Stimulated activated CD8-positive, alpha-beta memory T cell treated with anti-CD3 and anti-CD28 coated beads, Interleukin-15, amount 100 ng/mL, for 4 hours (primary cell): ENCODE measurements at regions not wholly inside any gene's neighbourhood (a gene's known extent, or its start where the extent isn't known, plus 50 kb on each side); places are given as distances from the start of the nearest gene placed in this dataset.
"Not testable (repeated sequence)": the region's sequence is repeated elsewhere in the genome, so short reads cannot be mapped to it uniquely, and the experiment has no call there.

Experiments
- DNase-seq, 2 donors: peaks; one replicate each; pipeline ENCODE4 v3.0.0-alpha.2; 2020; ENCODE audit warnings: low read depth in 2 of 2

GRCh38 chr16:46519063-46519462 is 102.1 kb downstream of the SHCBP1 start:
- no peak for DNase-seq

- no peak for DNase-seq
Observed at GRCh38 chr16:46496701-46497100, 124.5 kb downstream of the SHCBP1 start.

- DNase-seq, result no peak
Observed at GRCh38 chr16:46482895-46483294, 138.3 kb downstream of the SHCBP1 start.

DNA sequence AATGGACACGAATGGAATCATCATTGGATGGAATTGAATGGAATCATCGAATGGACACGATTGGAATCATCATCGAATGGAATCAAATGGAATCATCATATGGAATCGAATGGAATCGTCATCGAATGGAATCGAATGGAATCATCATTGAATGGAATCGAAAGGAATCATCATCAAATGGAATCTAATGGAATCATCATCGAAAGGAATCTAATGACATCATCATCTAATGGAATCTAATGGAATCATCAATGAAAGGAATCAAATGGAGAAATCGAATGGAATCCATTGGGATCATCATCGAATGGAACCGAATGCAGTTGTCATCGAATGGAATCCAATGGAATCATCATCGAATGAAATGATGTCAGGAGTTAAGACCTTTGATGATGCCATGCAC is 154.9 kb downstream of the SHCBP1 start:
- DNase-seq, result no peak

DNA sequence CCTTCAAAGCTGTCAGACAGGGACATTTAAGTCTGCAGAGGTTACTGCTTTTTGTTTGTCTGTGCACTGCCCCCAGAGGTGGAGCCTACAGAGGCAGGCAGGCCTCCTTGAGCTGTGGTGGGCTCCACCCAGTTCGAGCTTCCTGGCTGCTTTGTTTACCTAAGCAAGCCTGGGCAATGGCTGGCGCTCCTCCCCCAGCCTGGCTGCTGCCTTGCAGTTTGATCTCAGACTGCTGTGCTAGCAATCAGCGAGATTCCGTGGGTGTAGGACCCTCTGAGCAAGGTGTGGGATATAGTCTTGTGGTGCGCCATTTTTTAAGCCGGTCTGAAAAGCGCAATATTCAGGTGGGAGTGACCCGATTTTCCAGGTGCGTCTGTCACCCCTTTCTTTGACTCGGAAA is 166.4 kb downstream of the SHCBP1 start:
- not testable (repeated sequence) for DNase-seq

DNA sequence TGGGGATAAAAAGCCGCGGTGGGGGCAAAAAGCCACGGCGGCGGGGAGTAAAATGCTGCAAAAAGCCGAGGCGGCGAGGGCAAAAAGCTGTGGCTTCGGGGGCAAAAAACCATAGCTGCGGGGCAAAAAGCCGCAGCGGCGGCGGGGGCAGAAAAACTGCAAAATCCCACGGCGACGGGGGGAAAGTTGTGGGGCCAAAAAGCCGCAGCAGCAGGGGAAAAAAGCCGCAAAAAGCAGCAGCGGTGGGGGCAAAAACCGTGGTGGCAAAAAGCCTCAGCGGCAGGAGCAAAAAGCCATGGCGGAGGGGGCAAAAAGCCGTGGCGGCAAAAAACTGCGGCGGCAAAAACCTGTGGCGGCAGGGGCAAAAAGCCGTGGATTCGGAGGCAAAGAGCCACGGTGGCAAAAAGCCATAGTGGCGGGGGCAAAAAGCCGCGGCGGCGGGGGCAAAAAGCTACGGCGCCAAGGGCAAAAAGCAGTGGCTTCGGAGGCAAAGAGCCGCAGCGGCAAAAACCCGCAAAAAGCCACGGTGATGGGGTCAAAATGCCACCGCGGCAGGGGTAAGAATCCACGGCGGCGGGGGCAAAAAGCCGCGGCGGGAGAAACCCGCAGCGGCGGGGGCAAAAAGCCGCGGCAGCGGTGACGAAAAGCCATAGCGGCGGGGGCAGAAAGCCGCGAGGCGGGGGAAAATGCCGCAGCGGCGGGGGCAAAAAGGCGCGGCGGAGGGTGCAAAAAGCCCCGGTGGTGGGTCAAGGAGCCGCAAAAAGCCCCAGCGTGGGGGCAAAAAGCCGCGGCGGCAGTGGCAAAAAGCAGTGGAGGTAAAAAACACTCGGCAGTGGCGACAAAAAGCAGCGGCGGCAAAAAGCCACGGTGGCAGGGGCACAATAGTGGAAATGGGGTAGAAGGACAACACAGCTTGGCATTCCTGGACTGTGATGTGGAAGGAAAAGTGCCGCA is 192.8 kb downstream of the SHCBP1 start:
- no peak for DNase-seq

DNA sequence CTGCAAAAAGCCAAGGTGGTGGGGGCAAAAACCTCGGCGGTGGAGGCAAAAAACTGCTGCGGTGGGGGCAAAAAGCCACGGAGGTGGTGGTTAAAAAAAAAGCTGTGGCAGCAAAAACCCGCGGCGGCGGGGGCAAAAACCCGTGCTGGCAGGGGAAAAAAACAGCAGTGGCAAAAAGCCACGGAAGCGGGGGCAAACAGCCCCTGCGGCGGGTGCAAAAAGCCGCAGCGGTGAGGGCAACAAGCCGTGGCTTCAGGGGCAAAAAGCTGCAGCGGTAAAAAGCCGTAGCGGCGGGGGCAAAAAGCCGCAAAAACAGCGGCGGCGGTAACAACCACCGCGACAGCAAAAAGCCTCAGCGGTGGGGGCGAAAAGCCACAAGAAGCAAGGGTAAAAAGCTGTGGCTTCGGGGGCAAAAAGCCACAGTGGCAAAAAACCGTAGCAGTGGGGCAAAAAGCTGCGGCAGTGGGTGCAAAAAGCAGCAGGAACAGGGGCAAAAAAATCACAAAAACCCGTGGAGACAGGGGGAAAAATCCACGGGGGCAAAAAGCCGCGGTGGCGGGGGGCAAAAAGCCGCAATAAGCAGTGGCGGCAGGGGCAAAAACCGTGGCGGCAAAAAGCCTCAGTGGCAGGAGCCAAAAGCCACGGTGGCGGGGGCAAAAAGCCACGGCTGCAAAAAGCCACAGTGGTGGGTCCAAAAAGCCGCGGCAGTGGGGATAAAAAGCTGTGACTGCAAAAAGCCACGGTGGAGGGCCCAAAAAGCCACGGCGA is 193.7 kb downstream of the SHCBP1 start:
- no peak for DNase-seq

GRCh38 chr16:46426336-46426735 is 194.8 kb downstream of the SHCBP1 start:
- DNase-seq, result no peak

GRCh38 chr16:46404028-46404427 is 217.2 kb downstream of the SHCBP1 start:
- no peak for DNase-seq

- DNase-seq, result not testable (repeated sequence)
Observed at GRCh38 chr16:46398559-46398958, 222.6 kb downstream of the SHCBP1 start.

DNA sequence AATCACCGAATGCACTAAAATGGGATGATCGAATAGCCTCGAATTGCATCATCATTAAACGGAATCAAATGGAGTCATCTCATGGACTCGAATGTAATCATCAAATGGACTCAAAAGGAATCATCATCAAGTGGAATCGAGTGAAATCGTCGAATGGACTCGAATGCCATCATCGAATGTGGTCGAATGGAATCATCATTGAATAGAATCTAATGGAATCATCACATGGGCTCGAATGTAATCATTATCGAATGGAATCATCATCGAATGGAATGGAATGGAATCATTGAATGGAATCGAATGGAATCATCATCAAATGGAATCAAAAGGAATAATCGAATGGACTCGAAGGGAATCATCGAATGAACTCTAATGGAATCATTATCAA is 224.3 kb downstream of the SHCBP1 start:
- DNase-seq, result not testable (repeated sequence)

DNA sequence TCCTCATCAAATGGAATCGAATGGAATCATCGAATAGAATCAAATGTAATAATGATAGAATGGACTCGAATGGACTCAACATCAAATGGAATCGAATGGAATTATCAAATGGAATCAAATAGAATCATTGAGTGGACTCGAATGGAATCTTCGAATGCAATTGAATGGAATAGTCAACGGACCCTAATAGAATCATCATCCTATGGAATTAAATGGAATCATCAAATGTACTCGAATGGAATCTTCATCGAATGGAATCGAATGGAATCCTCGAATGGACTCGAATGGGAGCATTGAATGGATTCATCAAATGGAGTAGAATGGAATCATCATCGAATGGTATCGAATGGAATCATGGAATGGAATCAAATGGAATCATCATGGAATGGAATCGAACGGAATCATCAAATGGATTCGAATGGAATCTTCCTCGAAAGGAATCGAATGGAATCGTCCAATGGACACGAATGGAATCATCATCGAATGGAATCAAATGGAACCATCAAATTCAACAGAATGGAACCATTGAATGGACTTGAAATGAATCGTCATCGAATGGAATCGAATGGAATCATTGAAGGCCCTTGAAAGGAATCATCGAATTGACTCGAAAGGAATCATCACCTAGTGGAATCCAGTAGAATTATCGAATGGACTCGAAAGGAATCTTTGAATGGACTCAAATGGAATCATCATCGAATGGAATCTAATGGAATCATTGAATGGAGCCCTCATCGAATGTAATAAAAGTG is 224.9 kb downstream of the SHCBP1 start:
- not testable (repeated sequence) for DNase-seq

DNA sequence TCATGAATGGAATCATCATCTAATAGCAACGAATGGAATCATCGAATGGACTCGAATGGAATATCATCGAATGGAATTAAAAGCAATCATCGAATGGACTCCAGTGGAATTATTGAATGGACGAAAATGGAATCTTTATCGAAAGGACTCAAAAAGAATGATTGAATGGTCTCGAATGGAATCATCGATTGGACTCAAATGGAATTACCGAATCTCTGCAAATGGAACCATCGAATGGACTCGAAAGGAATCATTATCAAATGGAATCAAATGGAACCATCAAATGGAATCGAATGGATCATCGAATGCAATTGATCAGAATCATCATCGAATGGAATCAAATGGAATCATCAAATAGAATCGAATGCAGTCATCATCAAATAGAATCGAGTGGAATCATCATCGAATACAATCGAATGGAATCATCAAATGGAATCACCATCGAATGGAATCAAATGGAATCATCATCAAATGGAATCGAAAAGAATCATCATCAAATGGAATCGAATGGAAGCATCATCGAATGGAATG is 225.7 kb downstream of the SHCBP1 start:
- not testable (repeated sequence) for DNase-seq

GRCh38 chr16:46394963-46395362 is 226.2 kb downstream of the SHCBP1 start:
- not testable (repeated sequence) for DNase-seq

DNA sequence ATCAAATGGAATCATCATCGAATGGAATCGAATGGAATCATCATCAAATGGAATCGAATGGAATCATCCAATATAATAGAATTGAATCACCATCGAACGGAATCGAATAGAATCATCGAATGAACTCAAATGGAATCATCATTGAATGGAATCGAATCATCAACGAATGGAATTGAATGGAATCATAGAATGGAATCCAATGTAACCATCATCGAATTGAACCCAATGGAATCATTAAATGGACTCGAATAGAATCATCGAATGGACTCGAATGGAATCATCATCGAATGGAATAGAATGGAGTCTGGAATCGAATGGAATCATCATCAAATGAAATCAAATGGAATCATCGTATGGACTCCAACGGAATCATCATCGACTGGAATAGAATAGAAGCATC is 227.0 kb downstream of the SHCBP1 start:
- not testable (repeated sequence) for DNase-seq

- not testable (repeated sequence) for DNase-seq
Observed at GRCh38 chr16:46392930-46393722, 228.1 kb downstream of the SHCBP1 start.

GRCh38 chr16:46390660-46391462 is 230.3 kb downstream of the SHCBP1 start:
- not testable (repeated sequence) for DNase-seq

DNA sequence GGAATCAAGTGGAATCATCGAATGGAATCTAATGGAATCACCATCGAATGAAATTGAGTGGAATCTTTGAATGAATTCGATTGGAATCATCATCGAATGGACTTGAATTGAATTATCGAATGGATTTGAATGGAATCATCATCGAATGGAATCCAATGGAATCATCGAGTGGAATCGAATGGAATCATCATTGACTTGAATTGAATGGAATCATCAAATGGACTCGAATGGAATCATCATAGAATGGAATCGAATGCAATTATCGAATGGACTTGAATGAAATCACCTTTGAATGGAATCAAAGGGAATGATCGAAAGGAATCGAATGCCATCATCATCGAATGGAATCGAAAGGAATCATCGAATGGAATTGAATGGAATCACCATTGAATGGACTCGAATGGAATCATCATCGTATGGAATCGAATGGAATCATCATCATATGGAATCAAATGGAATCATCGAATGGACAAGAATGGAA is 231.6 kb downstream of the SHCBP1 start:
- DNase-seq, result peak; percentile 15 to 77

DNA sequence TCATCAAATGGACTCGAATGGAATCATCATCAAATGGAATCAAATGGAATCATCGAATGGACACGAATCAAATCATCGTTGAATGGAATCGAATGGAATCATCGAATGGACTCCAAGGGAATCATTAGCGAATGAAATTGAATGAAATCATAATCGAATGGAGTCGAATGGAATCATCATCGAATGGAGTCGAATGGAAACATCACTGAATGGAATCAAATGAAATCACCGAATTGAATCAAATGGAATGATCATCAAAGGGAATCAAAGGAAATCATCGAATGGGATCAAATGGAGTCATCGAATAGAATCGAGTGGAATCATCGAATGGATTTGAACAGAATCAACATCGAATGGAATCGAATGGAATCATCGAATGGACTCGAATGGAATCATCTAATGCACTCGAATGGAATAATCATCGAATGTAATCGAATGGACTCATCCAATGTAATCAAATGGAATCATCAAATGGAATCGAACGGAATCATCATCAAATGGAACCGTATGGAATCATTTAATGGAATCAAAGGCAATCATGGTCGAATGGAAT is 232.2 kb downstream of the SHCBP1 start:
- not testable (repeated sequence) for DNase-seq

GRCh38 chr16:46388354-46388753 is 232.8 kb downstream of the SHCBP1 start:
- DNase-seq, result not testable (repeated sequence)
